Activated CD4-positive, alpha-beta T cell treated with anti-CD3 and anti-CD28 coated beads, Interleukin-2, amount 50 U/mL, for 48 hours (primary cell): ENCODE measurements at regions not wholly inside any gene's neighbourhood (a gene's known extent, or its start where the extent isn't known, plus 50 kb on each side); places are given as distances from the start of the nearest gene placed in this dataset.
"Not testable (repeated sequence)": the region's sequence is repeated elsewhere in the genome, so short reads cannot be mapped to it uniquely, and the experiment has no call there.

ENCODE experiments used
- DNase-seq, 2 experiments: peaks; one replicate each; pipeline ENCODE4 v3.0.0-alpha.2; 2020

GRCh38 chr4:137949746-137950145, 292.4 kb downstream of the SLC7A11 start:
- DNase-seq, result no peak

- no peak for DNase-seq
Observed at GRCh38 chr4:137946453-137947174, 295.5 kb downstream of the SLC7A11 start.

GRCh38 chr4:137942815-137943214, 299.3 kb downstream of the SLC7A11 start:
- DNase-seq, result not testable (repeated sequence)

- DNase-seq, result not testable (repeated sequence)
Observed at GRCh38 chr4:137942015-137942515, 300.1 kb downstream of the SLC7A11 start.

- DNase-seq, result no peak
Observed at GRCh38 chr4:137934911-137935310, 307.2 kb downstream of the SLC7A11 start.

- no peak for DNase-seq
Observed at GRCh38 chr4:137934046-137934445, 308.1 kb downstream of the SLC7A11 start.

GRCh38 chr4:137927972-137928371, 314.2 kb downstream of the SLC7A11 start:
- DNase-seq, result no peak

- DNase-seq, result no peak
Observed at GRCh38 chr4:137923494-137923893, 318.7 kb downstream of the SLC7A11 start.

GRCh38 chr4:137922721-137923120, 319.4 kb downstream of the SLC7A11 start:
- no peak for DNase-seq

GRCh38 chr4:137909529-137910309, 332.4 kb downstream of the SLC7A11 start:
- DNase-seq, result no peak

GRCh38 chr4:137905930-137906329, 336.2 kb downstream of the SLC7A11 start:
- DNase-seq, result no peak

GRCh38 chr4:137901114-137901513, 341.0 kb downstream of the SLC7A11 start:
- DNase-seq, result no peak

GRCh38 chr4:137896221-137896737, 345.9 kb downstream of the SLC7A11 start:
- DNase-seq, result no peak

GRCh38 chr4:137895515-137895914, 346.6 kb downstream of the SLC7A11 start:
- not testable (repeated sequence) for DNase-seq

GRCh38 chr4:137892134-137892533, 350.0 kb downstream of the SLC7A11 start:
- DNase-seq, result no peak

- DNase-seq, result no peak
Observed at GRCh38 chr4:137890812-137891211, 351.3 kb downstream of the SLC7A11 start.

GRCh38 chr4:137881641-137882040, 349.3 kb upstream of the PCDH18 start:
- no peak for DNase-seq

- DNase-seq, result not testable (repeated sequence)
Observed at GRCh38 chr4:137868067-137868466, 335.8 kb upstream of the PCDH18 start.

- no peak for DNase-seq
Observed at GRCh38 chr4:137866671-137867070, 334.4 kb upstream of the PCDH18 start.

GRCh38 chr4:137861682-137862081, 329.4 kb upstream of the PCDH18 start:
- DNase-seq, result no peak

GRCh38 chr4:137853424-137853823, 321.1 kb upstream of the PCDH18 start:
- no peak for DNase-seq

- no peak for DNase-seq
Observed at GRCh38 chr4:137852326-137852725, 320.0 kb upstream of the PCDH18 start.

GRCh38 chr4:137851435-137851834, 319.1 kb upstream of the PCDH18 start:
- DNase-seq, result no peak

- not testable (repeated sequence) for DNase-seq
Observed at GRCh38 chr4:137827945-137828344, 295.7 kb upstream of the PCDH18 start.
